CD14-positive monocyte (primary cell): ENCODE measurements at regions not wholly inside any gene's neighbourhood (a gene's known extent, or its start where the extent isn't known, plus 50 kb on each side); places are given as distances from the start of the nearest gene placed in this dataset.

Experiments
- DNase-seq, 3 donors: peaks; one replicate each; pipeline ENCODE4 v3.0.0-alpha.2; 2011 to 2022
- H2AFZ ChIP-seq: 2 replicates; pipeline ENCODE4 v1.6.0; 2012; ENCODE audit warnings: mild to moderate bottlenecking, low read depth, low read length, inconsistent platforms; ENCODE audit not compliant: insufficient read depth, poor library complexity, severe bottlenecking
- H3K27ac ChIP-seq, 2 donors: 1 replicate in 1 of 2; 2 replicates in 1 of 2; pipeline ENCODE4 v1.5.1; 2012 to 2013; ENCODE audit warnings: low read length in 2 of 2, control low read depth in 1 of 2, inconsistent platforms in 1 of 2, low read depth in 1 of 2, mild to moderate bottlenecking in 1 of 2
- H3K27me3 ChIP-seq, 2 donors: one replicate each; pipeline versions ENCODE4 v1.6.0 to v1.6.1; 2011 to 2013; ENCODE audit warnings: low read length in 2 of 2; ENCODE audit not compliant: control insufficient read depth in 2 of 2, insufficient read depth in 2 of 2
- H3K36me3 ChIP-seq, 2 donors: replicated peaks in 1 of 2; 1 replicate in 1 of 2; 2 replicates in 1 of 2; pipeline versions ENCODE4 v1.5.1 to v1.6.1; 2012 to 2013; ENCODE audit warnings: low read length in 2 of 2, control low read depth in 1 of 2, inconsistent platforms in 1 of 2, mild to moderate bottlenecking in 1 of 2; ENCODE audit not compliant: insufficient read depth in 2 of 2, control insufficient read depth in 1 of 2
- H3K4me1 ChIP-seq, 2 donors: 1 replicate in 1 of 2; 2 replicates in 1 of 2; pipeline versions ENCODE4 v1.5.1 to v1.6.1; 2012 to 2013; ENCODE audit warnings: low read length in 2 of 2, control low read depth in 1 of 2, inconsistent platforms in 1 of 2, mild to moderate bottlenecking in 1 of 2, moderate library complexity in 1 of 2; ENCODE audit not compliant: insufficient read depth in 2 of 2, control insufficient read depth in 1 of 2
- H3K4me2 ChIP-seq: replicated peaks from 2 replicates; pipeline ENCODE3; 2012; ENCODE audit warnings: low read length, moderate library complexity, mild to moderate bottlenecking; ENCODE audit not compliant: poor library complexity, severe bottlenecking; ENCODE audit errors: extremely low read depth
- H3K4me3 ChIP-seq, 3 experiments: fragments of 200-600 bp in 1 of 3; sonication (generic) in 1 of 3; replicated peaks in 1 of 3; 1 replicate in 2 of 3; 2 replicates in 1 of 3; pipeline ENCODE4 v1.5.1; 2011 to 2013; ENCODE audit warnings: low read length in 3 of 3, mild to moderate bottlenecking in 3 of 3, control low read depth in 2 of 3, low read depth in 2 of 3, inconsistent platforms in 1 of 3, moderate library complexity in 1 of 3
- H3K79me2 ChIP-seq: 2 replicates; pipeline ENCODE4 v1.6.0; 2012; ENCODE audit warnings: mild to moderate bottlenecking, control low read depth, inconsistent platforms, low read length, moderate library complexity; ENCODE audit not compliant: insufficient read depth
- H3K9ac ChIP-seq: 2 replicates; pipeline ENCODE4 v1.6.0; 2017; ENCODE audit warnings: low read length, mild to moderate bottlenecking; ENCODE audit not compliant: insufficient read depth, poor library complexity, severe bottlenecking
- H3K9me3 ChIP-seq, 2 donors: replicated peaks in 1 of 2; 1 replicate in 1 of 2; 2 replicates in 1 of 2; pipeline versions ENCODE4 v1.5.1 to v1.6.1; 2012 to 2013; ENCODE audit warnings: low read length in 2 of 2, control low read depth in 1 of 2; ENCODE audit not compliant: control insufficient read depth in 1 of 2, insufficient read depth in 1 of 2
- H4K20me1 ChIP-seq: 2 replicates; pipeline ENCODE4 v1.6.0; 2012; ENCODE audit warnings: mild to moderate bottlenecking, low read length, control low read depth, moderate library complexity; ENCODE audit not compliant: insufficient read depth
- H3K27ac Mint-ChIP-seq, 7 donors: one replicate each; pipeline ENCODE4 v1.8.0; 2020; ENCODE audit warnings: mild to moderate bottlenecking in 7 of 7, mixed read lengths in 7 of 7, moderate library complexity in 6 of 7, inconsistent platforms in 2 of 7
- H3K27me3 Mint-ChIP-seq, 3 donors: one replicate each; pipeline ENCODE4 v1.8.0; 2021 to 2022; ENCODE audit warnings: low read depth in 3 of 3, mild to moderate bottlenecking in 3 of 3, mixed read lengths in 3 of 3, moderate library complexity in 3 of 3, inconsistent platforms in 1 of 3
- H3K36me3 Mint-ChIP-seq, 2 donors: one replicate each; pipeline ENCODE4 v1.8.0; 2020; ENCODE audit warnings: mixed read lengths in 2 of 2, inconsistent platforms in 1 of 2, mild to moderate bottlenecking in 1 of 2
- H3K4me1 Mint-ChIP-seq: one replicate; pipeline ENCODE4 v1.8.0; 2020; ENCODE audit warnings: mild to moderate bottlenecking, mixed read lengths
- H3K4me3 Mint-ChIP-seq, 2 donors: one replicate each; pipeline ENCODE4 v1.8.0; 2020; ENCODE audit warnings: mild to moderate bottlenecking in 2 of 2, mixed read lengths in 2 of 2, moderate library complexity in 1 of 2
- H3K9me3 Mint-ChIP-seq, 7 donors: one replicate each; pipeline ENCODE4 v1.8.0; 2020 to 2022; ENCODE audit warnings: mixed read lengths in 7 of 7, mild to moderate bottlenecking in 6 of 7, moderate library complexity in 6 of 7, inconsistent platforms in 2 of 7
- WGBS: methylation state at CpG from one replicate; pipeline ENCODE4 v1.1.5; 2013; ENCODE audit warnings: missing lambda C conversion rate; ENCODE audit not compliant: insufficient coverage; 5-methylcytosine and 5-hydroxymethylcytosine counted together
- intact Hi-C, 2 donors: fragments of 100-400 bp; cut with micrococcal nuclease; formaldehyde crosslinking; loops; one replicate each; pipeline versions ENCODE4 v1.15.0 to v1.15.1; 2023
- TF ChIP-seq, protein P1 (sequence below): fragments of 200-600 bp; IDR thresholded peaks from one replicate; pipeline ENCODE4 v1.8.0; 2022; ENCODE audit warnings: antibody characterized with exemption, mild to moderate bottlenecking

DNA sequence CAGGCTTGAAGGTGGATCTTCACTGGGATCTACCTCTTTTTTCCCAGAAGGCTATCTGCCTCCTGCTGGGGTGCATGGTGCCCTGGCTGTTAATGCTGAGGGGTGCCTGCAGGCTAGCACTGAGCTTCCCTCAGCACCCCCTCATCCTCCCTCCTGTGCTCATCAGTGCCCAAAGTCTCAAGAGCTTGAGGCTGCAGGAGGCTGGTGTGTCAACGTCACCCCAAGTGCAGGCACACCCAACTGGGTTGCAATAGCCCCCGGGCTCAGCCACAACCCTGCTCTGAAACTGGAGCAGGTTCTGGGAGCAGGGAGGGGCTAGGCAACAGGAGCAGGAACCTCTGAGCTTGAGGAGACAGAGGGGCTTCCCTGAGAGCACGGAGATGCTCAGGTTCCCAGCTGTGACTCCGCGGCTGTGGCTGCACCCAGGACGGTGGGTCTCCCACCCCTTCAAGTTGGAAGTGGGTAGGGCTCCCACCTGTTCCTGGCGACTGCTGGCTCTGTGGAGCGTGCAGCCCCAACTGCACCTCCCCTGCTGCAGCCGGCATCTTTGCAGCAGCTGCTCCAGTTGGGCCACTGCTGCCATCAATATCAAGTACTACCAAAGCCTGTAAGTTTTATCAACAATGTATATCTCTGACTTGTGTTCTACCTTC, 1266.6 kb upstream of the C9orf72 start:
- 96% methylated on average over 9 of the region's 9 CpGs for WGBS
- H3K79me2 ChIP-seq, result no peaks in the 10 kb centered on the region
- Mint-ChIP-seq H3K4me1 (no peaks in the 10 kb centered on the region), H3K27me3 (peaks cover 0 to 2% (median 1%) of the 10 kb centered on the region in 3 donors), H3K9me3 (peaks cover 10 to 21% (median 16%) of the 10 kb centered on the region in 7 donors), H3K36me3 (no peaks in the 10 kb centered on the region), H3K27ac (no peak overlapping the region), H3K4me3 (no peak overlapping the region)
- intact Hi-C loops, result no loop called here
- peaks cover 19 to 20% of the 10 kb centered on the region in 2 donors for H3K9me3 ChIP-seq
- H3K9ac ChIP-seq, result no peak overlapping the region
- TF ChIP-seq, protein P1, sequence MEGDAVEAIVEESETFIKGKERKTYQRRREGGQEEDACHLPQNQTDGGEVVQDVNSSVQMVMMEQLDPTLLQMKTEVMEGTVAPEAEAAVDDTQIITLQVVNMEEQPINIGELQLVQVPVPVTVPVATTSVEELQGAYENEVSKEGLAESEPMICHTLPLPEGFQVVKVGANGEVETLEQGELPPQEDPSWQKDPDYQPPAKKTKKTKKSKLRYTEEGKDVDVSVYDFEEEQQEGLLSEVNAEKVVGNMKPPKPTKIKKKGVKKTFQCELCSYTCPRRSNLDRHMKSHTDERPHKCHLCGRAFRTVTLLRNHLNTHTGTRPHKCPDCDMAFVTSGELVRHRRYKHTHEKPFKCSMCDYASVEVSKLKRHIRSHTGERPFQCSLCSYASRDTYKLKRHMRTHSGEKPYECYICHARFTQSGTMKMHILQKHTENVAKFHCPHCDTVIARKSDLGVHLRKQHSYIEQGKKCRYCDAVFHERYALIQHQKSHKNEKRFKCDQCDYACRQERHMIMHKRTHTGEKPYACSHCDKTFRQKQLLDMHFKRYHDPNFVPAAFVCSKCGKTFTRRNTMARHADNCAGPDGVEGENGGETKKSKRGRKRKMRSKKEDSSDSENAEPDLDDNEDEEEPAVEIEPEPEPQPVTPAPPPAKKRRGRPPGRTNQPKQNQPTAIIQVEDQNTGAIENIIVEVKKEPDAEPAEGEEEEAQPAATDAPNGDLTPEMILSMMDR, result no peak
- no peak overlapping the region for H3K4me3 ChIP-seq
- H3K27ac ChIP-seq, result no peak overlapping the region
- DNase-seq, result no peak
- H3K27me3 ChIP-seq, result no peaks in the 10 kb centered on the region
- no peak overlapping the region for H3K4me2 ChIP-seq
- no peak overlapping the region for H2AFZ ChIP-seq
- no peaks in the 10 kb centered on the region for H4K20me1 ChIP-seq
- H3K4me1 ChIP-seq, result no peaks in the 10 kb centered on the region
- H3K36me3 ChIP-seq, result no peaks in the 10 kb centered on the region

DNA sequence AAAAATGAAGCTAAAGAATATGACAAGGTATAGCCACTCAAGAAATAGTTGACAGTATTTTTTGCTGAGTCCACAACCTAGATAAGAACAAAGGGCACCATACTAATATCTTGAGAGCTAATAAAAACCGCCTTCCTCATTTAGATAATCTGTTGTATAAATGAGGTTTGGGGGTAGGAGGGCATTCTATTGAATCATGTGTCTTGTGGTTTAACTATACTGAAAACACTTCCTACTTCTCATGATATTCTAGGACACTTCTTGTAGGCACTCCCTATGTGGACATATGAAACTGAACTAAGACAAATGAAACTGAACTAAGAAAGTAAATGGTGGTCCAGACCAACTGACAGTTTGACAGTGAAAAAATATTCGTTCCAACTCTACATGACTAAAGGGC, 1268.5 kb upstream of the C9orf72 start:
- Mint-ChIP-seq H3K36me3 (no peaks in the 10 kb centered on the region), H3K4me1 (no peaks in the 10 kb centered on the region), H3K27ac (no peak overlapping the region), H3K9me3 (peaks cover 10 to 21% (median 16%) of the 10 kb centered on the region in 7 donors), H3K27me3 (no peaks in the 10 kb centered on the region), H3K4me3 (no peak overlapping the region)
- TF ChIP-seq, protein P1, result no peak
- intact Hi-C loops, result no loop called here
- no peak for DNase-seq
- Histone ChIP-seq H3K36me3 (no peaks in the 10 kb centered on the region), H3K4me1 (no peaks in the 10 kb centered on the region), H3K27ac (no peak overlapping the region), H3K9ac (no peak overlapping the region), H2AFZ (no peak overlapping the region), H4K20me1 (no peaks in the 10 kb centered on the region), H3K4me2 (no peak overlapping the region), H3K4me3 (no peak overlapping the region), H3K9me3 (peaks cover 19 to 20% of the 10 kb centered on the region in 2 donors), H3K27me3 (no peaks in the 10 kb centered on the region), H3K79me2 (no peaks in the 10 kb centered on the region)
- no CpG with 5 or more reads among the region's 2 CpGs for WGBS
